ENCODE measurements at regions not wholly inside any gene's neighbourhood (a gene's known extent, or its start where the extent isn't known, plus 50 kb on each side); places are given as distances from the start of the nearest gene placed in this dataset.

GRCh38 chr15:47212222-47213010 lies 504.9 kb upstream of the SEMA6D start:
- DNase-seq (ENCODE audit: low read depth in 2 of 2): no peak

GRCh38 chr15:47213883-47214282 lies 503.4 kb upstream of the SEMA6D start:
- DNase-seq (ENCODE audit: low read depth in 2 of 2): no peak

- DNase-seq (ENCODE audit: low read depth in 2 of 2): no peak
Observed at GRCh38 chr15:47218295-47218694, 499.0 kb upstream of the SEMA6D start.

GRCh38 chr15:47244361-47244760 lies 472.9 kb upstream of the SEMA6D start:
- no peak for DNase-seq (ENCODE audit: low read depth in 2 of 2)

- no peak for DNase-seq (ENCODE audit: low read depth in 2 of 2)
Observed at GRCh38 chr15:47246317-47246716, 471.0 kb upstream of the SEMA6D start.

- no peak for DNase-seq (ENCODE audit: low read depth in 2 of 2)
Observed at GRCh38 chr15:47258521-47258920, 458.8 kb upstream of the SEMA6D start.

- no peak for DNase-seq (ENCODE audit: low read depth in 2 of 2)
Observed at GRCh38 chr15:47265686-47266085, 451.6 kb upstream of the SEMA6D start.

- DNase-seq (ENCODE audit: low read depth in 2 of 2): no peak
Observed at GRCh38 chr15:47266566-47266965, 450.7 kb upstream of the SEMA6D start.

GRCh38 chr15:47273864-47274263 lies 443.4 kb upstream of the SEMA6D start:
- no peak for DNase-seq (ENCODE audit: low read depth in 2 of 2)

- DNase-seq (ENCODE audit: low read depth in 2 of 2): no peak
Observed at GRCh38 chr15:47283246-47283645, 434.1 kb upstream of the SEMA6D start.

GRCh38 chr15:47288794-47289193 lies 428.5 kb upstream of the SEMA6D start:
- no peak for DNase-seq (ENCODE audit: low read depth in 2 of 2)

- no peak for DNase-seq (ENCODE audit: low read depth in 2 of 2)
Observed at GRCh38 chr15:47289656-47290055, 427.6 kb upstream of the SEMA6D start.

- DNase-seq (ENCODE audit: low read depth in 2 of 2): no peak
Observed at GRCh38 chr15:47291767-47292166, 425.5 kb upstream of the SEMA6D start.

GRCh38 chr15:47292638-47293190 lies 424.6 kb upstream of the SEMA6D start:
- no peak for DNase-seq (ENCODE audit: low read depth in 2 of 2)

GRCh38 chr15:47293466-47294162 lies 423.7 kb upstream of the SEMA6D start:
- no peak for DNase-seq (ENCODE audit: low read depth in 2 of 2)

- DNase-seq (ENCODE audit: low read depth in 2 of 2): no peak
Observed at GRCh38 chr15:47294765-47295259, 422.5 kb upstream of the SEMA6D start.

- no peak for DNase-seq (ENCODE audit: low read depth in 2 of 2)
Observed at GRCh38 chr15:47296881-47297280, 420.4 kb upstream of the SEMA6D start.

GRCh38 chr15:47299846-47300434 lies 417.4 kb upstream of the SEMA6D start:
- DNase-seq (ENCODE audit: low read depth in 2 of 2): no peak

- DNase-seq (ENCODE audit: low read depth in 2 of 2): no peak
Observed at GRCh38 chr15:47300596-47300995, 416.7 kb upstream of the SEMA6D start.

- DNase-seq (ENCODE audit: low read depth in 2 of 2): no peak
Observed at GRCh38 chr15:47301481-47301880, 415.8 kb upstream of the SEMA6D start.

- no peak for DNase-seq (ENCODE audit: low read depth in 2 of 2)
Observed at GRCh38 chr15:47304656-47305055, 412.6 kb upstream of the SEMA6D start.

GRCh38 chr15:47312161-47312560 lies 405.1 kb upstream of the SEMA6D start:
- no peak for DNase-seq (ENCODE audit: low read depth in 2 of 2)
